Globus pallidus (tissue), 1 donor: ENCODE measurements at regions not wholly inside any gene's neighbourhood (a gene's known extent, or its start where the extent isn't known, plus 50 kb on each side); places are given as distances from the start of the nearest gene placed in this dataset.

Source experiments
- DNase-seq: peaks from one replicate; pipeline ENCODE4 v3.0.0-alpha.2; 2015; ENCODE audit warnings: low spot score

DNA sequence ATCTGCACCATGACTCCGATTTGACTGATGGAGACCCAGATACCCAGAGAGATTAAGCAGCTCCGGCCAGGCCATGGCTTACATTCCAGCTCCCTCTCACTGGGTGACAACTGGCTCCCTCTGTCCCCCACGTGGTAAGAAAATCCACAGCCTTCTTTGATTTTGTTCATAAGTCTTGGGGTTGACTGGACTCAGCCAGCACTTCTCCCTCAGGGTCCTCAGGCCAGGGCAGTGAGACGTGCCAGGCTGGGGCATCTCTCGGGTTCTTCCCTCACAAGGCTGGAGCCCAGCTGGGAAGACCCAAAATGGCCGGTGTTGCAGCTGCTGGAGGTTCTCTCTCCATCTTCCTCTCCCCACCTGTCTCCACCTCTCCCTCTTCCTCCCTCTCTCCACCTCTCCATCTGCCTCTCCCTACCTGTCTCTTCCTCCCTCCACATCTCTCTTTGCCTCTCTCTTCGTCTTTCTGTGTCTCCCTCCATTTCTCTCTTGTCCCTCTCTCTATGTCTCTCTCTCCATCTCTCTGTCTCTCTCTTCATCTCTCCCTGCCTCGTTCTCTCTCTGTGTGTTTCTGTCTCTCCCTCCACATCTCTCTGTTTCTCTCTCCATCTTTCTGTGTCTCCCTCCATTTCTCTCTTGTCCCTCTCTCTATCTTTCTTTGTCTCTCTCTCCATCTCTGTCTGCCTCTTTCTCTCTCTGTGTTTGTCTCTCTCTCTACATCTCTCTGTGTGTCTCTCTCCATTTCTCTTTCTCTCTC, 105.3 kb downstream of the FOXL1 start:
- no peak for DNase-seq

DNA sequence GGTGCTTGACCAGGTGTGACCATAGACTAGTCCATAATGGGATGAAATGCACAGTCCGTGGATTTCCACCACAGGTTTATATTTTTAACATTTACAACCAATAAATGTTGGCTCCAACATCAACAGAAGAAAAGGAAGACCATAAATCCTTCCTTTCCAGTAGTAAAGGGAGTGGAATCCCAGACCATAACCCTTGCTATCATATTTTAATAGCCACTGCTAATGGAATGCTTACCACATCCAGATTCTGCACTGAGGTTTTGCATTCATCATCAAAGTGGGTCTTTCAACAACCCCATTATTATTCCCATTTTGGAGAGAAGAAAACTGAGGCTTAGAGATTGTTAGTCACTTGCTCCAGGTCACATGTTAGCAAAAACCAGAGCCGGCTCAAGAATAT, 106.7 kb downstream of the FOXL1 start:
- DNase-seq: no peak

DNA sequence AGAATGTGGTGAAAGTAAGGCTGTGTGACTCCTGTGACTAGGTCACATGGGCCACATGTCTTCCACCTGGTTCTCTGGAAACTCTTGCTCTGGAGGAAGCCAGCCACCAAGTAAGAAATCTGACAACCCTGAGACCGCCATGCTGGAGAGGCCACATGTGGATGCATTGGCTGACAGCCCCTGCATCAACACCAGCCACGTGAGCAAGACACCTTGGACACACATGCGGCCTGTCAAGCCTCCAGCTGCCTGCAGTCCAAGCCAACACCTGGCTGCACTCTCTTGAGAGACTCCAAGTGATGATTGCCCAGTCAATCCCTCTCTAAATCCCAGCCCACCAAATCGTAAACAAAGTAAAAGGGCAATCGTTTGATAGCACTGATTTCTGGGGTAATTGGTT, 112.6 kb downstream of the FOXL1 start:
- no peak for DNase-seq

GRCh38 chr16:86692426-86692825, 114.1 kb downstream of the FOXL1 start:
- no peak for DNase-seq

DNA sequence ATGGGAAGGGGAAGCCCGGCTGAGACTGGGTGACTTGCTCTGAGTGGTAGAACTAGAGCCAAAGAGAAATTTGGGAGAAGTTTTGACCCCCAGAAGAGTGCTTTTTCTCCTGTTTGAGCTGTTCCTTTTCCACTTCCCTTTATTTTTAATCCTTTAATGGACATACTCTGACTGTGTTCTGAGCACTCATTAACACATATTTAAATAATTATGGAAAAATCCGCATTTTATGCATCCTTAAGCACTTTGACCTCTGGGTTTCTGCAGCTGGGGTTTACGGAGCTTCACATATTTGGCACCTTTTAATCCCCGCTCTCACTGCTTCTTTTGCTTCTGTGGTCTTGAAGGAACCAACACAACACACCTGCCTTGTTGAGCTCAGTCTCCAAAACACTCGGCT, 114.7 kb downstream of the FOXL1 start:
- no peak for DNase-seq

DNA sequence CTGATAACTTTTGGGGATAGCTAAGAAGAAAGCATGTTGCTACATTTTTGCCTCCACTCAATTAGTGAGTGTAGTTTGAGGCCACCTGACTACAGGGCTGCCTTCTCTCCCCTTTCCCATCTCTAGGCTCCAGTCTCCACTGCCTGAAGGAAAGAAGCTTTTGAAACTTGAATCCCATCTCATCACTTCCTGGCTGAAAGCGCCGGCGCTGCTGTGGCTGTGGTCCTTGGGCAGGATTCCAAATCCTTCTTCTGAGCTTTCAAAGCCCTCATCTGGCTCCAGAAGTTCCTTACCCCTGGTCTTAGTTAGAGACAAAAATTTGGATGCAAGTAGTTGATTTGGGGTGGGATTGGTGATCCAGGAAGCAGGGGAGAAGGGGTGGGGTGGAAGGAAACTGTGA, 119.4 kb downstream of the FOXL1 start:
- DNase-seq: no peak

DNA sequence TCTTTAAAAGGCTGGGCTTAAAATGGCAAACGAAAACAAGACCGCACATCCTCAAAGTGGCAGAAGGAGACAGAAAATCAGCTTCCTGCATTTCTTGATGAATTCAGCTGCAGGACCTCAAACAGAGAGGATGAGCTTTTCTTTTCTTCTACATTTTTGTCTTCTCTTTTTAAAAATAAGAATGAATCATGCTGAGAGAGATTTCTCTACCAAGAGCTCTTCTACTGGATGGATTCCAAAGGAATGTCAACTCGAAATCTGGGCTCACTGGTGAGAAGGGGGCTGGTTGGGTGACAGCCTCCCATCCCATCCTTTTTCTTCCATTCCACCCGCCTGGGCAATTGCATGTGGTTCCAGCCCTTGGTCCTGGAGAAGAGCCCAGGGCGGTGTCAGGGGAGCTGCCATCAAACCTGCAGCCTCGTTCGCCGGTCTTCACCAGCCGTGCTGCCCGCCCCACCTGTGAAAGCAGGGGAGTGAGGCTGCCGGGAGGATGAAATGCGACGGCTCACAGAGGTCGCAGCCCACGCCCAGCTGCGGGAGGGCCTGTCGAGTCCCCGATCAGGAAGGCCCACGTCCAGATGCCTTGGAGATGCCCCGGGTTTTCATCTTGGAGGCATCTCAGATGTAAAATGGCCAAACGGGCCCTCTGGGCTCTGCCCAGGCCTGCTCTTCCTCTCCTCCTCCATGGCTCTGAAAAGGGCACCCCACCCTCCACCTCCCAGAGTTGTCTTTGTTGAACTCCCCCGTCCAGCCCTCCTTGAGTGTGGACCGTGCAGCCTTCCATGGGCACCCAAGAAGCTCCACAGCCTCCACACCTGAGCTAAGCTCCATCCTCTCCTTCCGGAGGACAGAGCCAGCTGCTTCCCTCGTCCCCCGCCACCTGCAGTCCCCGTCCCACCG, 121.9 kb downstream of the FOXL1 start:
- no peak for DNase-seq

GRCh38 chr16:86701286-86701975, 123.1 kb downstream of the FOXL1 start:
- DNase-seq: no peak

- no peak for DNase-seq
These were observed 124.7 kb downstream of the FOXL1 start for GRCh38 chr16:86702824-86703588.

GRCh38 chr16:86704516-86704915, 126.2 kb downstream of the FOXL1 start:
- DNase-seq: no peak

GRCh38 chr16:86706726-86707125, 128.4 kb downstream of the FOXL1 start:
- no peak for DNase-seq

DNA sequence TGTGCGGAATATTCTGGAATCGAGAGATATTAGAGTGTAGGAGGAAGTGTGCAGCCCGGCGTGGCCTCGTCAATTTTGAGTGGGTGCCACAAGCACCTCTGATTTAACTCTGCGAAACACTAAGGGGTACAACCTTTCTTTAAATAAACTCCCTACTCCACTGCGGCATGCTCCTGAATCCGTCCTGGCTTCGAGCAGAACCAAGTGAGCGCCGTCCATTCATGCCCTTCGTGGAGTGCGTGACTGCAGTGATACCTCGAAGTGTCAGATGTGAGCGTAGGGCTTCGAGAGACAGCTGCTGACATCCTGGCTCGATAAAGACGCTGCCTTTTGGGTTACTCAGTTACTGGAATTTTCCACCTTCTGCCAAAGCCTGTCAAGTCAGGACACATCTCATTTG, 128.8 kb downstream of the FOXL1 start:
- no peak for DNase-seq

GRCh38 chr16:86707581-86707980, 129.2 kb downstream of the FOXL1 start:
- no peak for DNase-seq

DNA sequence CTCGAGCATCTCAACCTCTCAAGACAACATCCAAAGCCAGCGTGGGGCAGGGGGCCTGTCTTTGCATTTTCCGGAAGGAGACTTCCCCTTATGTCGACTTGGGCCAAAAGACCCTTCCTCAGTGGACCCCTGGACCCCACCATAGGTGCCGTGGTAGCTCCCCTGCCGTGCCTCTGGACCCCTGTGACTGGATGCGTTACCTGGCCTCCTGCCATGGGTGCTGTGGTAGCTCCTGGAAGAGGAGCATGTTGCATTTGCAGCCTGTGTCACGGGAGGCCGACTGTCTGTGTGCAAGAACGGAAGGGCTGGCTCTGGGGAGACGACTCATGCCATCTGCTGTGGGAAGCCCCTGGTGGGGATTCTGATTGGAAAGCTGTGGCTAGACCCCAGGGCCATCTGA, 130.1 kb downstream of the FOXL1 start:
- no peak for DNase-seq

GRCh38 chr16:86709103-86709502, 130.8 kb downstream of the FOXL1 start:
- DNase-seq: no peak

- no peak for DNase-seq
These were observed 131.7 kb downstream of the FOXL1 start for GRCh38 chr16:86709902-86710601.

DNA sequence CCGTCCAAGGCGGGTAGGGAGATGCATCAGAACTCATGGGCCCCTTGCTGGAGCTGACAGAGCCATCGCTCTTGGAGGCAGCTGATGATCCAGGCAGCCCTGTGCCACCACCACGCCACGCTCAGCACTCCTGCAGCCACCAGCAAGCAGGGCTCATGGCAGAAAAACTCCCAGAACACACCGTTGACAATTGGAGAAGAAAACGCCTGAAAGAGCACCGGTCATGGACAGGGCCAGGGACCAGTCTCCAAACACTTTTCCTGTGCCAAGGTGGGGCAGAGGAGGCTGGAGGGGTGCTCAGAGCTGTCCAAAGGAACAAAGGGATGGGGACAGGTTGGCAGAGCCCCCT, 132.2 kb downstream of the FOXL1 start:
- DNase-seq: no peak

GRCh38 chr16:86712158-86713009, 134.0 kb downstream of the FOXL1 start:
- no peak for DNase-seq

- no peak for DNase-seq
These were observed 134.8 kb downstream of the FOXL1 start for GRCh38 chr16:86713021-86713631.

GRCh38 chr16:86714166-86714565, 135.8 kb downstream of the FOXL1 start:
- no peak for DNase-seq
